ENCODE measurements at regions not wholly inside any gene's neighbourhood (a gene's known extent, or its start where the extent isn't known, plus 50 kb on each side); places are given as distances from the start of the nearest gene placed in this dataset.

GRCh38 chr20:63121246-63121645 lies 94.7 kb downstream of the YTHDF1 start:
- no TSS peak for BruUV-seq (replicated peaks)
- CTCF ChIA-PET: no interaction called here
- no peaks in the 10 kb centered on the region for H3K4me1 ChIP-seq (ENCODE audit: control insufficient read depth, insufficient read depth, low read length)
- intact Hi-C loops (cut with micrococcal nuclease; ENCODE audit: unreplicated experiment): no loop called here
- H3K27ac ChIP-seq (ENCODE audit: low read length): no peak overlapping the region
- ATAC-seq: no peak
- no peaks in the 10 kb centered on the region for H3K9me3 ChIP-seq (ENCODE audit: control insufficient read depth, insufficient read depth, low read depth, low read length)
- no peak for DNase-seq (ENCODE audit: low read depth, low spot score)
- no peak for TF ChIP-seq POLR2AphosphoS5 (IDR thresholded peaks at IDR 0.05; ENCODE audit: low read depth, low read length)
- TF ChIP-seq CTCF (IDR thresholded peaks at IDR 0.05): no peak
- no peak for TF ChIP-seq REST (IDR thresholded peaks at IDR 0.05; ENCODE audit: insufficient read depth in 1 of 2, low read depth in 2 of 2, low read length in 1 of 2)
- TF ChIP-seq SIN3A (IDR thresholded peaks at IDR 0.05; ENCODE audit: borderline replicate concordance, insufficient read depth, low read depth, low read length): no peak
- TF ChIP-seq TCF7L2 (IDR thresholded peaks at IDR 0.05; ENCODE audit: low read depth, low read length): no peak
- H3K27me3 ChIP-seq (ENCODE audit: control insufficient read depth, insufficient read depth, low read length): no peaks in the 10 kb centered on the region
- H3K4me3 ChIP-seq (ENCODE audit: low read depth in 2 of 2, low read length in 2 of 2): no peak overlapping the region
- POLR2A ChIA-PET: no interaction called here
- in situ Hi-C loops (cut with HindIII; ENCODE audit: low pct_unique_long_range_greater_than_20kb, low sequenced_read_pairs): no loop called here
- no peaks in the 10 kb centered on the region for H3K36me3 ChIP-seq (ENCODE audit: control insufficient read depth, insufficient read depth, low read length)

GRCh38 chr20:63120808-63121090 lies 95.2 kb downstream of the YTHDF1 start:
- no peak overlapping the region for H3K27ac ChIP-seq (ENCODE audit: low read length)
- H3K9me3 ChIP-seq (ENCODE audit: control insufficient read depth, insufficient read depth, low read depth, low read length): no peaks in the 10 kb centered on the region
- TF ChIP-seq REST (IDR thresholded peaks at IDR 0.05; ENCODE audit: insufficient read depth in 1 of 2, low read depth in 2 of 2, low read length in 1 of 2) (no peak), CTCF (IDR thresholded peaks at IDR 0.05) (no peak), POLR2AphosphoS5 (IDR thresholded peaks at IDR 0.05; ENCODE audit: low read depth, low read length) (no peak), TCF7L2 (IDR thresholded peaks at IDR 0.05; ENCODE audit: low read depth, low read length) (no peak), SIN3A (IDR thresholded peaks at IDR 0.05; ENCODE audit: borderline replicate concordance, insufficient read depth, low read depth, low read length) (no peak)
- no peaks in the 10 kb centered on the region for H3K27me3 ChIP-seq (ENCODE audit: control insufficient read depth, insufficient read depth, low read length)
- ChIA-PET CTCF (no interaction called here), POLR2A (no interaction called here)
- no TSS peak for BruUV-seq (replicated peaks)
- DNase-seq (ENCODE audit: low read depth, low spot score) (no peak), ATAC-seq (no peak)
- intact Hi-C loops (cut with micrococcal nuclease; ENCODE audit: unreplicated experiment): no loop called here
- no peak overlapping the region for H3K4me3 ChIP-seq (ENCODE audit: low read depth in 2 of 2, low read length in 2 of 2)
- no peaks in the 10 kb centered on the region for H3K4me1 ChIP-seq (ENCODE audit: control insufficient read depth, insufficient read depth, low read length)
- in situ Hi-C loops (cut with HindIII; ENCODE audit: low pct_unique_long_range_greater_than_20kb, low sequenced_read_pairs): no loop called here
- no peaks in the 10 kb centered on the region for H3K36me3 ChIP-seq (ENCODE audit: control insufficient read depth, insufficient read depth, low read length)
